HG02610 (cell line): ENCODE measurements at regions not wholly inside any gene's neighbourhood (a gene's known extent, or its start where the extent isn't known, plus 50 kb on each side); places are given as distances from the start of the nearest gene placed in this dataset.

Experiments used
- ATAC-seq: cut with Tn5 transposase; IDR thresholded peaks from one replicate; pipeline ENCODE4 v1.9.1; 2021; ENCODE audit warnings: mild to moderate bottlenecking, moderate library complexity; ENCODE audit not compliant: unreplicated experiment

- peak; percentile 36 for ATAC-seq
Observed at GRCh38 chrX:20527558-20528011, 260.9 kb upstream of the RPS6KA3 start.

GRCh38 chrX:20527041-20527440, 260.3 kb upstream of the RPS6KA3 start:
- ATAC-seq: no peak

DNA sequence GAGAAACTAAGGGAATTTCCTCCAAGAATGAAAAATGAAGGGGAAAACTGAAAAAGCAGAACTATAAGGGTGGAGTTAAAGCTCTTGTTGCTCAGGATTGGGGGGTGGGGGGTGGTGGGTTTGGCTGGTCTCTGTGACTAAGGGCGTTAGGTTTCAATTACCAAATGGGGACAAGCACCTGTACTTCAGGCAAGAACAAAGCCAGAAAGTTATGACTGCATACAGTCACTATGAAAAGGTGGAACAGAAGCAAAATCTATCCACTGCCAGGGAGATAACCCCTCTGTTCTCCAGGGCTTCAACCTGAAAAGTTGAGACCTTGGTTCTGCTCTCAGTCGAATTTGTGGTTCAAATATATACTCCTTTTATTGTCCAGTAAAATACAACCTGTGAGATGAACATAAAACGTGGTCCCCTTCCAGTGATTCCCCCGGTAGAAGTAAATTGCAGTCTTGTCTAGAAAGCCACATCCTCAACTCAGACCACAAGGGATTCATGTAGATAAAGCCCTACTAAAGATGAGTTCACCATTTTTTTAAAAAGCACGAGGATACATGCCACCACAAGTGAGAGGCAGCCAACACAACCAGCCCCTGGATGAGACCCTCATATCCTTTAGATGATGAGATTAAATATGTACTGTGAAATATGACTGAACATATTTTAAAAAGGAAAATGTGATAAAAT, 257.1 kb upstream of the RPS6KA3 start:
- ATAC-seq: peak; percentile 80

- ATAC-seq: no peak
Observed at GRCh38 chrX:20522420-20522819, 255.7 kb upstream of the RPS6KA3 start.

GRCh38 chrX:20521222-20521621, 254.5 kb upstream of the RPS6KA3 start:
- ATAC-seq: no peak

DNA sequence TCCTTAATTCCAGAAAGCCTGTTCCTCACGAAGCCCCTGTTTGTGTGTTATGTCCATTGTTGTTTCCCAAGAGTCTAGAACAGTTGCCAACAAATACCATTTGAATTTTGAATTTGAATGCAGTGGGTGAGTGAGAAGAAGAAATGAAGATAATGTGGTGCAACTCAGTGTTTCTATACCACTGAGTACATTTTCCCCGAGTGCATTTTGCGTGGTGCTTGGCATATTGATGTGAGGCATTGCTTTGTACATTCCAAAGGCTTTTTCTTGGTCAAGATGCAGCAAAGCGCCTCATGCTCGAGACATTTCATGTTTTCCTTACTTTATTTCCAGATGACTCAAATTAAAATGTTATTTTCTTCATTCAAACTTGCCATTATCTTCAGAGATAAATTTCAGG, 253.1 kb upstream of the RPS6KA3 start:
- ATAC-seq: no peak

GRCh38 chrX:20519146-20519545, 252.4 kb upstream of the RPS6KA3 start:
- no peak for ATAC-seq

- no peak for ATAC-seq
Observed at GRCh38 chrX:20517565-20517964, 250.9 kb upstream of the RPS6KA3 start.

- peak; percentile 99 for ATAC-seq
Observed at GRCh38 chrX:20515841-20516461, 249.2 kb upstream of the RPS6KA3 start.

DNA sequence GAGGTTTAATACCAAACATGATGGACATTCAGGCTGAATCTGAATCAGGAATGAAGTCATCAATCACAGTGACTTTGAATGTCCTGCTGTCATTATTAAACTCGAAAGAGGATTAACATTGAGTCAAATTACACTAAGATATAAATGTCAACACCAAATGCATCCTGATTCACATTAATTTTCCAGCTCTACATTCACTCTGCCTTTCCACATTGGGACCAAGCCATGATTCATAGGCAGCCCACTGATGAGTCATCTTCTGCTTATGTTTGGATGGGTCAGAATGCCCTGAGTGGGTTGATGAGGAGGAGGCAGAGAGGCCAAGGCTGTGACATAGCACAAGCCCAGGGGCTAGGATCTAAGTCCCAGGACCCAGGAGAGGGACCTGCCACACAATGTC, 247.6 kb upstream of the RPS6KA3 start:
- no peak for ATAC-seq

DNA sequence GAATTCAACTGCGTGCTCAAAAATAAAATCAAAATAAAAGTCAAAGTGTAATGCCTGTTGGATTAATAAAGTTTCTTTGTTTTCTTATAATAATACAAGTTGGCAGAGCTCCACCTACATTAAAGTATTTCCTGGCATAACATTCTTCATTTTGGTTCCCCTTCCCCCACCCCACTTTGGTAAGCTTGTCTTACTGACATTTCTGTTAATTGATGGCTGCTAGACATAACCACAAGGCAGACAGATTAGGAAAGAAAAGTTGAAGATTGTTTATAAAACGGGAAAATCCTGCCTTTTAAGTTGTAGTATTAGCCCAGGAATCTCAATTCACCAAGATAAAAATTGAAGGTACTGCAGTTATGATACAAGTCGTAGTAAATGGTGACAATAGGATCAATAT, 246.5 kb upstream of the RPS6KA3 start:
- ATAC-seq: no peak

- no peak for ATAC-seq
Observed at GRCh38 chrX:20511792-20512191, 245.1 kb upstream of the RPS6KA3 start.

GRCh38 chrX:20507901-20508620, 241.4 kb upstream of the RPS6KA3 start:
- ATAC-seq: no peak

DNA sequence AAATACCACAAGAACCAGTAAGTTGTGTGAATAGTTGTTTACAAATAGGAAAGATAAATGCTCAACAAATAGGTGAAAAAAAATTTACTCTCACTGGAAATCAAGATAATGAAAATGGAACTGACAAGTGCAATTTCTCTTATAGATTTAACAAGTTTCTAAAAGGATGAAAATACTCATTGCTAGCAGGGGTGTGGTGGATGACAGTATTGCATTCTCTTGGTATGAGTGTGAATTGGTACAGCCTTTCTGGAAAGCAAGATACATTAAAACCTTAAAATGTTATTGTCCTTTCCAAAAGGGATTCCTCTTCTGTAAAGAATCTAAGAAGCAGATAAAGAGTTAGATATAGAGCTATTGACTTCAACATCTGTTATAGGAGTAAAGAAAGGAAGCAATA, 240.0 kb upstream of the RPS6KA3 start:
- ATAC-seq: peak; percentile 43

DNA sequence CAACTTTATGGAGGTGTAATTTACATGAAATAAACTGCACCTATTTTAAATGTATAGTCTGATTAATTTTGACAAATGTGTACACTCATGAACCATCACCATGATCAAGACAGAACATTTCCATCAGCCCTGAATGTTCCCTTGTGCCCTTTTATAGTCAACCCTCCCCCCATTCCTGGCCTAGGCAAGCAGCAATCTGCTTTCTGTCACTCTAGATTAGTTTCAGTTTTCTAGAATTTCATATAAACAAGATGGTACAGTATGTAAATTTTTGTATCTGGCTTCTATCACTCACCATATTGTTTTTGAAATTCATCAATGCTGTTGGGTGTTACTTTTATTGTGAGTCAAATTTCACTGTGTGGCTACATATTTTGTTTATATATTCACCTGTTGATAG, 234.2 kb upstream of the RPS6KA3 start:
- no peak for ATAC-seq

- peak; percentile 73 for ATAC-seq
Observed at GRCh38 chrX:20500171-20500865, 233.6 kb upstream of the RPS6KA3 start.

- ATAC-seq: peak; percentile 16
Observed at GRCh38 chrX:20499763-20500162, 233.1 kb upstream of the RPS6KA3 start.

- ATAC-seq: no peak
Observed at GRCh38 chrX:20498851-20499635, 232.3 kb upstream of the RPS6KA3 start.

GRCh38 chrX:20495575-20495974, 228.9 kb upstream of the RPS6KA3 start:
- no peak for ATAC-seq

GRCh38 chrX:20488473-20488872, 221.8 kb upstream of the RPS6KA3 start:
- no peak for ATAC-seq

DNA sequence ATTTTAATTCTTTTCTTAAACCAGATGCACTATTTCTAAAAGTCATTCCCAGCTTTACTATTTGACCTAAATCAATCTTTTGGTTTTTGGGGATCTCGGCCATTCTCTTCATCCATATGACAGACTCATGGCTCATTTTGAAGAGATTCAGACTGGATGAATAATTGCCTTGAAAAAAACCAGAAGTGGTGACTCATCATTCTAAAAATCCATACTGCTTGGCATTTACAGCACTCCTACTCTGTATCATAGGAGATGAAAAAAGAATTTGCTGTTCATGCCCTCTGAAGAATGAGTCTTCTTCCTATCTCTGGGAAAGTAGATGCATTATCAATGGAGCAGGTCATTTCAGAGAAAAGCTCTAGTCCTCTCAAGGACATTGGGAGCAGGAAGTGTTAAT, 220.5 kb upstream of the RPS6KA3 start:
- no peak for ATAC-seq
